NT2/D1 (cell line): ENCODE measurements at regions not wholly inside any gene's neighbourhood (a gene's known extent, or its start where the extent isn't known, plus 50 kb on each side); places are given as distances from the start of the nearest gene placed in this dataset.

Source experiments
- SUZ12 ChIP-seq: IDR thresholded peaks from 2 replicates; pipeline ENCODE4 v1.6.1; 2011; ENCODE audit not compliant: insufficient read length, insufficient read depth; ENCODE audit errors: extremely low read depth
- YY1 ChIP-seq: IDR thresholded peaks from 2 replicates; pipeline ENCODE4 v1.6.1; 2011; ENCODE audit not compliant: insufficient read length, insufficient read depth
- ZNF274 ChIP-seq: IDR thresholded peaks from 2 replicates; pipeline ENCODE4 v1.6.1; 2011; ENCODE audit warnings: mild to moderate bottlenecking, low read depth, low read length

- TF ChIP-seq YY1, result no peak
- TF ChIP-seq ZNF274, result no peak
- no peak for TF ChIP-seq SUZ12
These were observed 293.8 kb upstream of the USP25 start for GRCh38 chr21:15436031-15436430.
